ENCODE measurements at regions not wholly inside any gene's neighbourhood (a gene's known extent, or its start where the extent isn't known, plus 50 kb on each side); places are given as distances from the start of the nearest gene placed in this dataset.

DNA sequence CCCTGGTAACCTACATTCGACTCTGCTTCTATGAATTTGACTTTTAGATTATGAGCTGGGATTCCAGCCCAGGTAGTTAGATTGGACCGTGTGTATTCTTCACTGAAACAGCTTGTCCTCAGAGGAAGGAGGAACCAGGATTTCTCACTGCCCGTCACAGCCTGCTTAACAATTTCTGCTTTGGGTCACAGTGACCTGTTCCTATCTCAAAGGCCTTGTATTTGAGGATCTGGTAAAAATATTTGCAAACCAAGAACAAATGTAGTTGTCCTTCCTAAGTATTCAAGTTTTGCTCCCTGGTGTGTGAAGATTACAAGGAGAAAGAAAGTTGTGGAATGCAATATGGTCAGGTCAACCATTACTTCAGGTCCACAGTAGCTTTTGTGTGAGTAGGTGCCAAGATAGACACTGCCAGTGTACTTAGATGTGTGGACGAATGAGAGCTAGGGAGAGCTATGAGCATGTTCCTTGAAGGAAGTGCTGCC lies 55.1 kb downstream of the KIF4B start:
- Histone ChIP-seq H3K27me3 (ENCODE audit: insufficient read depth, low read depth, severe bottlenecking) (no peaks in the 10 kb centered on the region), H3K27ac (no peak overlapping the region), H3K4me3 (ENCODE audit: low read depth, low read length) (no peak overlapping the region), H3K36me3 (no peaks in the 10 kb centered on the region), H3K9me3 (ENCODE audit: severe bottlenecking) (no peaks in the 10 kb centered on the region)
- TF ChIP-seq, protein P1, sequence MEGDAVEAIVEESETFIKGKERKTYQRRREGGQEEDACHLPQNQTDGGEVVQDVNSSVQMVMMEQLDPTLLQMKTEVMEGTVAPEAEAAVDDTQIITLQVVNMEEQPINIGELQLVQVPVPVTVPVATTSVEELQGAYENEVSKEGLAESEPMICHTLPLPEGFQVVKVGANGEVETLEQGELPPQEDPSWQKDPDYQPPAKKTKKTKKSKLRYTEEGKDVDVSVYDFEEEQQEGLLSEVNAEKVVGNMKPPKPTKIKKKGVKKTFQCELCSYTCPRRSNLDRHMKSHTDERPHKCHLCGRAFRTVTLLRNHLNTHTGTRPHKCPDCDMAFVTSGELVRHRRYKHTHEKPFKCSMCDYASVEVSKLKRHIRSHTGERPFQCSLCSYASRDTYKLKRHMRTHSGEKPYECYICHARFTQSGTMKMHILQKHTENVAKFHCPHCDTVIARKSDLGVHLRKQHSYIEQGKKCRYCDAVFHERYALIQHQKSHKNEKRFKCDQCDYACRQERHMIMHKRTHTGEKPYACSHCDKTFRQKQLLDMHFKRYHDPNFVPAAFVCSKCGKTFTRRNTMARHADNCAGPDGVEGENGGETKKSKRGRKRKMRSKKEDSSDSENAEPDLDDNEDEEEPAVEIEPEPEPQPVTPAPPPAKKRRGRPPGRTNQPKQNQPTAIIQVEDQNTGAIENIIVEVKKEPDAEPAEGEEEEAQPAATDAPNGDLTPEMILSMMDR (IDR thresholded peaks at IDR 0.05; ENCODE audit: low read depth, low read length): no peak
- DNase-seq: no peak

DNA sequence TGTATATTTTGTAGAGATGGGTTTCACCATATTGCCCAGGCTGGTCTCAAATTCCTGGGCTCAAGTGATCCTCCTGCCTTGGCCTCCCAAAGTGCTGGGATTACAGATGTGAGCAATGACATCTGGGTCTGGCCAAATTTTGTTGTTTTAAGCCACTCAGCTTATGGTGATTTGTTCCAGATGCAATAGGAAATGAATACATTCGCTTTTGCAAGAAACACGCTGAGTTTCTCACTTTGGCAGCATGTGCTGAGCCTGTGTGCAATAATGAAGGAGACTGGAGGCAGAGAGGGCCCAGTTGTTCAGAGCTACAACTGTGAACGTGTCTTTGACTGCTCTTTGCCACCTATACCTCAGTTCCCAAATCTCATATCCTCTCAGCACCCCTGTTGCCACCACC lies 56.4 kb downstream of the KIF4B start:
- Histone ChIP-seq H3K27me3 (ENCODE audit: insufficient read depth, low read depth, severe bottlenecking) (no peaks in the 10 kb centered on the region), H3K9me3 (ENCODE audit: severe bottlenecking) (no peaks in the 10 kb centered on the region), H3K4me3 (ENCODE audit: low read depth, low read length) (no peak overlapping the region), H3K36me3 (no peaks in the 10 kb centered on the region), H3K27ac (no peak overlapping the region)
- TF ChIP-seq, protein P1 (IDR thresholded peaks at IDR 0.05; ENCODE audit: low read depth, low read length): no peak
- DNase-seq: no peak

DNA sequence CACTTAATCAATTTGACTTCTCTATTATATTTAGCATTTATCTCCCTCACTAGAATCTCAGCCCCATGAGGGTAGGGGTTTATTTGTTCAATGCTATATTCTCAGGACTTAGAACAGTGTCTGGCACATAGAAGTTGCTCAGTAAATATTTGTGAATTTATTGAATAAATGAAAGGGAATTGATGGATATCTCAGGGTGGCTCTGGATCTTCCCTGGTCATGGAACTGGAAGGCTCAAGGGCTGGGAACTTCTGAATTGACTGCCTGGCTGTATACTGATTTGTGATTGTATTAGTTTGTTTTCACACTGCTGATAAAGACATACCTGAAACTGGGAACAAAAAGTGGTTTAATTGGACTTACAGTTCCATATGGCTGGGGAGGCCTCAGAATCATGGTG lies 57.2 kb downstream of the KIF4B start:
- TF ChIP-seq, protein P1 (IDR thresholded peaks at IDR 0.05; ENCODE audit: low read depth, low read length): no peak
- Histone ChIP-seq H3K9me3 (ENCODE audit: severe bottlenecking) (no peaks in the 10 kb centered on the region), H3K36me3 (no peaks in the 10 kb centered on the region), H3K27ac (no peak overlapping the region), H3K27me3 (ENCODE audit: insufficient read depth, low read depth, severe bottlenecking) (no peaks in the 10 kb centered on the region), H3K4me3 (ENCODE audit: low read depth, low read length) (no peak overlapping the region)
- DNase-seq: no peak

DNA sequence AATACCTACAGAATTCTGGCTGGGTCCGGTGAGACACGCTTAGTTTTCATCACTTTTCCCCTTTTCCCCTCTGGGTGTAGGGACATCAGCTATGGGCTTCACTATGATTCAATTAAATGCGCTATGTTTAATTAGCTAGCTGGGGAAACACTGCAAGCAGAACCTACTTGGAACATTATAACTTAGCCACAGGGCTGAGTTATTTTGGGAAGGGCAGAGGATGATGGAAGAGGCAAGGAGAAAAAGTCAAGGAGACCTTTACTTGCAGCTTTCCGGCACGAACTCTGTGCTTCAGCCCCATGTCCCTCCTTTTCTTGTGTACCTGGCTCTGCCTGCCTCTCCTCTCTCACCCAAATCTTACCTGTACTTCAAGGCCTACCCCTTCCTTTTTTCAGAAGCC lies 62.8 kb downstream of the KIF4B start:
- Histone ChIP-seq H3K4me3 (ENCODE audit: low read depth, low read length) (no peak overlapping the region), H3K27ac (no peak overlapping the region), H3K9me3 (ENCODE audit: severe bottlenecking) (no peaks in the 10 kb centered on the region), H3K36me3 (no peaks in the 10 kb centered on the region), H3K27me3 (ENCODE audit: insufficient read depth, low read depth, severe bottlenecking) (no peaks in the 10 kb centered on the region)
- TF ChIP-seq, protein P1 (IDR thresholded peaks at IDR 0.05; ENCODE audit: low read depth, low read length): no peak
- no peak for DNase-seq

DNA sequence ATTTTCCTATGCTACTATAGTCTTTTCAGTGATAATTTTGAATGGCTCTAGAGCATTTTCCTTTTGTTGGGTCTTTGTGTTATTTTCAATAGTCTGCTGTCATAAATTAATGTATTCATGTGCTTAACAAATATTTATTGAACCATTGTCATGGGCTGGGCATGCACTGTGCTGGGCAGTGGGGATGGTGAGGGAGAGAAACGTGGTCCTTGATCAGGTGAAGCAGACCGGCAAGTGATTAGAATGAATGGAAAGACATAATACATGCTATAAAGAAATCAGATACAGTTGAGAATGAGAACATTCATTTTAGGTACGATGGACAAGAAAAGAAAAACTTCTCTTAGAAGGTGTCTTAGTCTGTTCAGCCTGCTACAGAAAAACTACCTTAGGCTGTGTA lies 66.1 kb downstream of the KIF4B start:
- no peaks in the 10 kb centered on the region for H3K36me3 ChIP-seq
- H3K4me3 ChIP-seq (ENCODE audit: low read depth, low read length): no peak overlapping the region
- no peak for DNase-seq
- TF ChIP-seq, protein P1 (IDR thresholded peaks at IDR 0.05; ENCODE audit: low read depth, low read length): no peak
- H3K9me3 ChIP-seq (ENCODE audit: severe bottlenecking): no peaks in the 10 kb centered on the region
- H3K27ac ChIP-seq: no peak overlapping the region
- H3K27me3 ChIP-seq (ENCODE audit: insufficient read depth, low read depth, severe bottlenecking): no peaks in the 10 kb centered on the region

DNA sequence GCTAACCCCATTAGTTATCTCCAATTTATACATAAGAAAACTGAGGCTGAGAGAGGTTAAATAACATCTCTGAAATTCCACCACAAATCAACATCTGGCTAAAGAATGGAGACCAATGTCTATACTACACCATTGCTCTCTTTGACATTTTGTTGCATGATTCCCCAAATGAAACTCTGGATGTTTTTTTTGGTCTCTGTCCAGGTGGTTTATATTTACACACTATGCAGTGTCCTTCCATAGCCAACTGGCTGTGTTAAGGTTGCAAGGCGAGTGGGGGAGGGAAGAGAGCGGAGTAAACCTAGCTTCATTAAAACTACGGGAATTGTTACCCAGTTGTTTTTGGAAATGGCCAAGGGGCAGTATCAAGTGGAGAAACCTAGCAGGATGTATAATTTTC lies 67.2 kb downstream of the KIF4B start:
- H3K27ac ChIP-seq: no peak overlapping the region
- no peaks in the 10 kb centered on the region for H3K27me3 ChIP-seq (ENCODE audit: insufficient read depth, low read depth, severe bottlenecking)
- no peaks in the 10 kb centered on the region for H3K9me3 ChIP-seq (ENCODE audit: severe bottlenecking)
- no peaks in the 10 kb centered on the region for H3K36me3 ChIP-seq
- no peak for DNase-seq
- no peak overlapping the region for H3K4me3 ChIP-seq (ENCODE audit: low read depth, low read length)
- TF ChIP-seq, protein P1 (IDR thresholded peaks at IDR 0.05; ENCODE audit: low read depth, low read length): no peak

All from WERI-Rb-1 (cell line).